H1 (cell line): ENCODE measurements at regions not wholly inside any gene's neighbourhood (a gene's known extent, or its start where the extent isn't known, plus 50 kb on each side); places are given as distances from the start of the nearest gene placed in this dataset.

Experiments
- POLR2A ChIP-seq, 2 experiments: IDR thresholded peaks; 1 replicate in 1 of 2; 2 replicates in 1 of 2; pipeline ENCODE4 v1.6.1; 2011; ENCODE audit warnings: low read depth in 2 of 2, low read length in 2 of 2, mild to moderate bottlenecking in 2 of 2; ENCODE audit errors: control extremely low read depth in 1 of 2
- YY1 ChIP-seq: IDR thresholded peaks from 2 replicates; pipeline ENCODE4 v1.6.1; 2011; ENCODE audit warnings: low read depth, mild to moderate bottlenecking, low read length
- ZNF274 ChIP-seq: IDR thresholded peaks from 2 replicates; pipeline ENCODE4 v1.7.0; 2012; ENCODE audit warnings: low read length, borderline replicate concordance; ENCODE audit errors: extremely low read depth
- TF ChIP-seq, protein P1 (sequence below): IDR thresholded peaks from 2 replicates; pipeline ENCODE4 v1.6.1; 2012; ENCODE audit warnings: inconsistent platforms

DNA sequence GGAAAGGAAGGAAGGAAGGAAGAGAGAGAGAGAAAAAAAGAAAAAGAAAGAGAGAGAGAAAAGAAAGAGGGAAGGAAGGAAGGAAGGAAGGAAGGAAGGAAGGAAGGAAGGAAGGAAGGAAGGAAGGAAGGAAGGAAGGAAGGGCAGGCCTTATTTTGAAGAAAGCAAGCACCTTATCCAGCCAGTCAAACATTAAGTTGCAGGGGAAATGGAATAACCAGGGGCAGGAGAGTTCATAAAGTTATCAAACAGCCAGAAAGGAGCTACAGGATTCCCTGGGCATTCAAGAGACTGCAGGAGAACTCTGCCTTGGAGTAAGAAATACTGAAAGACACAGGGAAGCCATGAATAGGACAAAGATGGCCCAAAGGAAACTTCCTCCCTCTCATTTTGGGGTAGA lies 672.0 kb upstream of the INTU start (continued):
- TF ChIP-seq ZNF274 (no peak), POLR2A (IDR thresholded peaks at IDR 0.05; ENCODE audit: control extremely low read depth in 1 of 2, low read depth in 2 of 2, low read length in 2 of 2) (no peak), YY1 (no peak)
- TF ChIP-seq, protein P1, sequence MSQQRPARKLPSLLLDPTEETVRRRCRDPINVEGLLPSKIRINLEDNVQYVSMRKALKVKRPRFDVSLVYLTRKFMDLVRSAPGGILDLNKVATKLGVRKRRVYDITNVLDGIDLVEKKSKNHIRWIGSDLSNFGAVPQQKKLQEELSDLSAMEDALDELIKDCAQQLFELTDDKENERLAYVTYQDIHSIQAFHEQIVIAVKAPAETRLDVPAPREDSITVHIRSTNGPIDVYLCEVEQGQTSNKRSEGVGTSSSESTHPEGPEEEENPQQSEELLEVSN, result no peak
